C1 segment of cervical spinal cord (tissue), 14 donors: ENCODE measurements at regions not wholly inside any gene's neighbourhood (a gene's known extent, or its start where the extent isn't known, plus 50 kb on each side); places are given as distances from the start of the nearest gene placed in this dataset.
"Not testable (repeated sequence)": the region's sequence is repeated elsewhere in the genome, so short reads cannot be mapped to it uniquely, and the experiment has no call there.

Source experiments
- DNase-seq, 14 donors: peaks; one replicate each; lab custom pipeline; 2025; lab: John Stamatoyannopoulos, UW

- DNase-seq: no peak
These were observed 205.8 kb upstream of the SHH start for GRCh38 chr7:156017916-156018700.

DNA sequence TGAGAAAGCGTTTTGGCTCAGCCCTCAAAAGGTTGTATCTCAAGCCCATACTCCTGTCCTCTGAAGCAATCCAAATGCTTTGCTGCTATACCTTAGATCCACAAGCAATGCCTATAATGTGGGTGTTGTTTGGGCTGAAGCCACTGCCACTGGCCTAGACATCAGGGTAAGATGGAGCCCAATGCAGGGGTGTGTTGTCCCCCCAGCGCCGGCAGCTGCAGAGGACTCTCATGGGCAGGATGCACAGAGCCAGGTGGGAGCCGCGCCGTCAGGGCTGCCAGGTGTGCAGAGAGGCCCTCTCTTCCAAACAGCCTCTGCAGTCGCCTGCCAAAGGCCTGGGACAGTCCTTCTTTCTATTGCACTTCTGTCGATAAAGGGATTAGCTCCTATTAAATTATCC lies 205.2 kb upstream of the SHH start:
- no peak for DNase-seq

DNA sequence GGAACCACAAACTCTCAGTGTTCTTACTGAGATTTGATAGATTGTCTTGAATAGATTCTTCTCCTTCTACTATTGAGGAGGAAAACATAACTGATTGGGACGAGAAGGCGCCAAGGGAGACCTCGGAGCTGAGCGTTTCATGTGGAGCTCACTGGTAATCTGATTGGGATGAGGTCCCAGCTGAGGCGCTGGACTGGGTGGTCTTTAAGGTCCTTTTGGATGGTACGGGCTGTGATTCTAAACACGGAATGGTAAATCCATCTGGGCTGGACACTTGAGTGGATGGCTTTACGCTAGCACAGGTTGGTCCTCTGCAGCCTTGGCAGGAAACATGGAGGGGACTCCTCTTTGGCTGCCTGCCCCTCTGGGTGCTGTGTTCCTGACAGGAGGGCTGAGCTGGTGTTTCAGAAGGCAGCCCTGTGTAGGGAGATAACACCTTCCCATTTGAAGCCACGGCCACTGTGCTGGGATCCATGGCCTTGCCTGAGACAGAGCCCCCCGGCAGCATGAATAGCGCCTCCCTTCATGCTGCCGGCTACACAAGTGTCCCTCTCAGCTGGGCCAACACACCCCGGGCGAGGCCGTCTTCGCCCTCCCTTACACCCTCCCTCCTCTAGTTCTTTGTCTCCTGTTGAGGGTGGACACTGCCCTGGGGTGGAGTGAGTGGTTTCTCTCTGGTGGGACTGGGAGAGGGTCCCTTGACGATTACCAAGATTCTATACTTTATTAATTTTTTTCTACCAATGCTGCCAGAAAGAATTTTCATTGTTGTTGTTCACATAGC lies 203.2 kb upstream of the SHH start:
- no peak for DNase-seq

- no peak for DNase-seq
These were observed 202.5 kb upstream of the SHH start for GRCh38 chr7:156014808-156015207.

- no peak for DNase-seq
These were observed 201.9 kb upstream of the SHH start for GRCh38 chr7:156014201-156014600.

DNA sequence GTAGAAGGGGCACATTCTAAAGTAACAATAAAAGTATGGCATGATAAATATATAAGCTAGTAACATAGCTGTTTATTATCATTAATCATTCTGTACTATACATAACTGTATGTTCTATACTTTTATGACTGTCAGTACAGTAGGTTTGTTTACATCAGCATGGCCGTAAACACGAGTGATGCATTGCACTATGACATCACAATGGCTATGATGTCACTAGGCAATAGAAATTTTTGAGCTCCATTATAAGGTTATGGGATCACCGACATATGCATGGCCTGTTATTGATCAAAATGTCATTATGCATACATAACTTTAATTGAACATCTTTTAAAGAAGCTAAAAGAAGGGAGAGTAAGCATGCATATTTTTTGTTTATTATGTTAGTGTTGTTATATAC lies 200.1 kb upstream of the SHH start:
- DNase-seq: no peak

DNA sequence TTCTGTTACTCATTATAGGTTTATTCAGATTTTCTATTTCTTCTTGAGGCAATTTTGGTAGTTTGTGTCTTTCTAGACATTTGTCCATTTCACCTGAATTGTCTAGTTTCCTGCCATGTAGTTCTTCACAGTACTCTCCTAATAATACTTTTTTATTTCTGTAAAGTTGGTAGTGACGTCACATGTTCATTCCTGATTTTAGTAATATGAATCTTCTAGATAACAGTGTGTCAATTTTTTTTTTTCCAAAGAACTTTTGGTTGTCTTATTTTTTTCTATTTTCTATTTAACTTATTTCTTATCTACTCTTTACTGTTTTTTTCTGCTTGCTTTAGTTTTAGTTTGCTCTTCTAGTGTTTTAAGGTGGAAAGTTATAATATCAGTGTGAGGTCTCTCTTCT lies 197.3 kb upstream of the SHH start:
- DNase-seq: no peak

GRCh38 chr7:156006876-156007275 lies 194.6 kb upstream of the SHH start:
- not testable (repeated sequence) for DNase-seq

GRCh38 chr7:156006024-156006423 lies 193.8 kb upstream of the SHH start:
- no peak for DNase-seq

DNA sequence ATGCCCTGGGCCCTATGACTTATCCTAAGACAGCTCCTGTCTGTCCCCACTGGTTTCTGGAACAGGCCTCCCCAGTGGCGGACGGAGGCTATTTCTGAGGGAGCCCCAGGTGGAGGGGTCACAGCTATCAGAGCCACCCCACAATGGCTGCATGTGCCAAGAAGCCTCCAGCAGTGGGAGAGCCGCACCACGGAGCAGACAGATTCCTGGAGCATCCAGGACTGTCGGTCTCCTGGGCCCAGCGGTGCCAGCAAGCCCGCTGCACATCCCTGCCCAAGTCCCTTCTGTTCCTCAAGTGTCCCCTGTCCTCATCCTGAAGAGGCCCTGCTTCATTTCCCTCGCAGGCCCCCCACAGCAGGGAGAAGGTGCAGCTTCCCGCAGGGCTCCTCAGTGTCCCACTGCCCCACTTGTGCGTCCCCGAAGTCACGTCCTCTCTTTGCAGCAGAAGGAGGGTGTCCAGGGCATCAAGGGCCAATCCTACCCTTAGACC lies 193.0 kb upstream of the SHH start:
- no peak for DNase-seq

GRCh38 chr7:156004265-156005201 lies 192.3 kb upstream of the SHH start:
- no peak for DNase-seq

- no peak for DNase-seq
These were observed 191.2 kb upstream of the SHH start for GRCh38 chr7:156003220-156004162.

DNA sequence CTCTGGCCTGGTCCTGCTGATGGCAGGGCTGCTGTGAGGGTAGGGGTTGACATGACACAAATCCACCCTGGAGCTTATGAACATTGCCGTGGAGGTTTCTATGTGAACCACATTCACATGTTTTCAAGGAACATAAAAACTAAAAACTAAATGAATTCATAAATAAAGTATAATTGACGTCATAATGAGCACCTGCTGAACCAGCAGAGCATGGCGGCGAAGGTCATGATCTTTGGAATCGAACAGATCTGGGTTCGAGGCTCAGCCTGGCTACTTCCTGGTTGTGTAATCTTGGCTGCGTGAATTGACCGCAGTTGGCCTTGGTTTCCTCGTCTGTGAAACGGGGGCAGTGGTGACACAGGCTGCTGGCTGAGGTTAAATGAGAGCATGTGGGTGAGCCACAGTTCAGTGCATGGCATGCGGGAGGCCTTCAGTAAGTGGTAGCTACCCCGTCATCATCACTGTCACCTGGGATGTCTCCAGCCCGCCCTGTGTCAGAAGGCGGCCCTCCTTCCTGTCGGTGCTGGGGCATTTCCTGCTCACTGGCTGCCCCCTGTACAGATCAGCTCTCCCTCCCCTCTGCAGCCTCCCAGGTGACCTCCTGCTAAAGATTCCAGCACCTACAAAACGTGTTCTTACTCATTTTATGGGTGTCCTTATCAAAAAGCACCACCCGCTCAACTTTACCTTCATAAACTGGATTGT lies 190.3 kb upstream of the SHH start:
- DNase-seq: no peak

DNA sequence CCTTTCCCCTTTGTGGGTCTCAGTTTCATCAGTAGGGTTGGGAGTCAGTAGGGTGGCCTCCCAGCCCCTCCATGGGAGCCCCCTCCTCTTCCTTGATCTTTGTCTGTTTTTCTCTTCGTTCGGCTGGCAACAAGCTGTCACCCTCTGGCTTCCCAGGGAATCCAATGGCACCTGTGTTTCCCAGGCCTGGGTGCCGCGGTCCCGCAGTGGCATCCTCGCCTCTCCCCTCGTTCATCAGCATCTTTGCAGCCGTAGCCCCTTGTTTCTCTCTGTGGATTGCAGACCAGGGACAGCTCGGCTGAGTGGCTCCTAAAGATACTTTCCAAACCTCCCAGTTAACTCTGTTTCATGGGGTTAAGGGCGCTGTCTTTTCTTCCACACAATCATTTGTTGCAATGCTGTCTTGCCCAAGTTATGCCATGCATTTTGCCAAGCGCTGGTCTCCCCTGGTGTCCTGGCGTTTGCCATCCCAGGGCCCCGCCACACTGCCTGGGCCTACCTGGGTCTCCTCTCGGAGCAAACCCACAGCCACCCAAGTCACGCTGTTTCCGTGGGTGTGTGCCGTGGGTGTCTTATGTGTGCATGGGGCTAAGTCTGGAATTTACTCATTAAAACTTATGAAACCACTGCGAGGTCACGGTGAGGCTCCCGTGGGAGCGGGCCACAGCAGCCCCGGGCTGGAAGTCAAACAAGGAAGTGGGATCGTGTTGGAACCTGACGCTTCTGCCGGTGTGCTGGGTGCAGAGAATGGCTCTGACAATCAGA lies 189.4 kb upstream of the SHH start:
- DNase-seq: no peak

- no peak for DNase-seq
These were observed 188.5 kb upstream of the SHH start for GRCh38 chr7:156000601-156001396.

DNA sequence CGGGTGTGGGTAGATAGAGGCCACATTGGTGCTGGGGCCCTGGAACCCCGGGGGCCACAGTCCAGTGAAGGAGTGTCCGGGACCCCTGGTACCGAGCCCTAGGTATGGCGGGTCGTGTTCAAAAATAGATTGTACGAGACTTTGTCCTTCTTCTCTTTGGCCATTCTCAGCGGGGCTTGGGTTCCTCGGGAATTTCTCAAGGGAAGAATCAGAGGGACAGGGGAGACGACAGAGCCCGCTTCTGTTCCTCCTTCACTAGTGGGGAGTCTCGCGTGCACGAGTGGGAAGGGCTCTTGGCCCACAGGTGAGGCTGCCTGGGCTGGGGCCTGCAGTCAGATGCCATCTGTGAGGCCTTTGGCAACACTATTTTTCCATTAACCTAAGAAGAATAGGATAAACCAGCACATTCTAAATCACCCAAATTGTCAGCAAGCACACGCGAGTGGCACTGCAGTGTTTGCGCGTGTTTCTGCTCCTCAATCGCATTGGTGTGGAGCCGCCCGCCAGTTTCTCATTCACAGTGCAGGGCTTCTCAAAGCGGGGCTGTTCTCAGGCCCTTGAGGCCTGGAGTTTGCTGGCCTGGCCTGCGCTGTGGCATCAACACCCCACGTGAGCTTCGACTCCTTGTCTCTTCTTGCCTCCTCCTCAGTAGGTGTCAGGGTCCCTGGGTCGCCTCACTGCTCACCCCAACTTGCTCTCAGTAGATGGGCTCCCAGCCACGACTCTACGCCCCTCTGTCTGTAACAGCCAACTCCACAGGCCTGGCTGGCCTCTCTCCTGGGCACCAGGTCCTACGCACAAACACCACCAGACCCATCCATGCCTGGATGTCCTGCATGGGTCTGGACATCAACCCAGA lies 187.6 kb upstream of the SHH start:
- no peak for DNase-seq
